ENCODE measurements at regions not wholly inside any gene's neighbourhood (a gene's known extent, or its start where the extent isn't known, plus 50 kb on each side); places are given as distances from the start of the nearest gene placed in this dataset.

DNA sequence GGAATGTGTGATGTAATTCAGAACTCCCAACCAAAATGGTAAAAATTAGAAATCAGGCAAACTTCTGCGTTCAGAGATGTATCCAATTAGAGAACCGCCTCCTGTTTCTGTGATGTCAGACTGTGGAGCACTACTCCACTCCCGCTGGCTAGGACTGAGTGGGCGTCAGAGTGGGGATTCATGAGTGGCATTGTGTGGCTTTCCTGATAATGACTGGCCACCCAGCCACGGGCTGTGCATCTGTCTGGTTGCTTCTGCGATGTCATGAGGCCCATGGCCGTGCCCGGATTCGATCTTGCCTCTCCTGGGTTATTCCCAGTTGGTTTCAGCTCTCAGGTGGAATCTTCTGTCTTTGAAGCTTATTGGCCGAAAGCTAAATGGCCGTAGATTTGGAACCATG lies 87.1 kb upstream of the KCNA1 start:
- Histone ChIP-seq H3K27me3 (ENCODE audit: control insufficient read depth in 1 of 2, insufficient read depth in 1 of 2, low read length in 2 of 2) (peaks cover 6 to 11% of the 10 kb centered on the region in 2 experiments), H2AFZ (ENCODE audit: low read depth, low read length) (no peak overlapping the region)
- DNase-seq = no peak

DNA sequence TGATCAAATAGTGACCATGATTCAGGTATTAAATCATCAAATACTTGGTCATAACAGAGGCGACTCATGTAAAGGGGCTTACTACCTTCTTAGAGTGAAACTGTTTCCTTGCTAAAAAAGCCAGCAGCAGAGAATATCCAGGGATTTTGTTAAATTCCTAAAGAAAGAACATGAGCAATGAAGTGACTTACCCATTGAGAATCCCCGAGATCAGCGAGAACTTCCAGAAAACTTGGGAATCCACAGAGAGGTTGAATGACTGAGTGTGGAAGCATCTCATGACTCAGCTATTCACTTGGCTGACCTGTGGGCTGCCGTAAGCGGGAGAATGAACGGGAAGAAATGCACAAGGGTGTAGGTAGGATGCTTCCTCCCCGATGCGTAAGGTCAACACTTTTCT lies 85.3 kb upstream of the KCNA1 start:
- Histone ChIP-seq H2BK120ac (ENCODE audit: low read depth, low read length) (no peak overlapping the region), H4K91ac (ENCODE audit: low read length) (no peak overlapping the region), H3K23ac (ENCODE audit: low read length in 2 of 2) (no peak overlapping the region), H2BK15ac (ENCODE audit: low read depth, poor library complexity, severe bottlenecking) (no peak overlapping the region), H3K4me1 (ENCODE audit: control insufficient read depth, insufficient read depth, low read depth, low read length) (no peaks in the 10 kb centered on the region), H2BK12ac (ENCODE audit: low read length in 2 of 2) (no peak overlapping the region), H3K9ac (ENCODE audit: low read length) (peak overlapping the region; percentile 45), H3K18ac (ENCODE audit: low read depth in 1 of 2, low read length in 2 of 2) (no peak overlapping the region), H2AK5ac (ENCODE audit: low read length, severe bottlenecking) (no peak overlapping the region), H3K4me2 (ENCODE audit: low read length, poor library complexity, severe bottlenecking) (no peak overlapping the region), H2AFZ (ENCODE audit: low read depth, low read length) (no peak overlapping the region), H4K8ac (ENCODE audit: low read length) (no peak overlapping the region), H3K36me3 (ENCODE audit: control insufficient read depth in 1 of 2, insufficient read depth in 2 of 2, low read depth in 1 of 2, low read length in 2 of 2) (no peaks in the 10 kb centered on the region), H3K9me3 (ENCODE audit: control insufficient read depth, low read length) (no peaks in the 10 kb centered on the region), H3K79me1 (replicated peaks; ENCODE audit: low read length, poor library complexity, severe bottlenecking) (no peaks in the 10 kb centered on the region), H3K27ac (ENCODE audit: low read length, poor library complexity, severe bottlenecking) (no peak overlapping the region), H3K4me3 (ENCODE audit: insufficient read depth in 1 of 2, low read depth in 1 of 2, low read length in 2 of 2) (no peak overlapping the region), H3K4ac (ENCODE audit: low read depth in 1 of 2, low read length in 2 of 2) (no peak overlapping the region), H3K14ac (ENCODE audit: low read length in 2 of 2) (no peak overlapping the region), H3K27me3 (ENCODE audit: control insufficient read depth in 1 of 2, insufficient read depth in 1 of 2, low read length in 2 of 2) (peaks cover 4 to 6% of the 10 kb centered on the region in 2 experiments), H2BK5ac (ENCODE audit: low read depth, low read length, poor library complexity, severe bottlenecking) (no peak overlapping the region)
- 3% methylated on average over 3 of the region's 8 CpGs for WGBS
- peak; percentile 1 for DNase-seq

More for the DNA sequence above, 87.1 kb upstream of the KCNA1 start:
- H4K8ac ChIP-seq (ENCODE audit: low read length) = no peak overlapping the region
- no peak overlapping the region for H3K4me2 ChIP-seq (ENCODE audit: low read length, poor library complexity, severe bottlenecking)
- no peaks in the 10 kb centered on the region for H3K9me3 ChIP-seq (ENCODE audit: control insufficient read depth, low read length)
- H3K27ac ChIP-seq (ENCODE audit: low read length, poor library complexity, severe bottlenecking) = no peak overlapping the region
- no peak overlapping the region for H3K4ac ChIP-seq (ENCODE audit: low read depth in 1 of 2, low read length in 2 of 2)
- H3K36me3 ChIP-seq (ENCODE audit: control insufficient read depth in 1 of 2, insufficient read depth in 2 of 2, low read depth in 1 of 2, low read length in 2 of 2) = no peaks in the 10 kb centered on the region
- no peak overlapping the region for H2AK5ac ChIP-seq (ENCODE audit: low read length, severe bottlenecking)
- H3K79me1 ChIP-seq (replicated peaks; ENCODE audit: low read length, poor library complexity, severe bottlenecking) = no peaks in the 10 kb centered on the region
- WGBS = 90% methylated on average over 11 of the region's 11 CpGs
- no peak overlapping the region for H2BK12ac ChIP-seq (ENCODE audit: low read length in 2 of 2)
- H3K18ac ChIP-seq (ENCODE audit: low read depth in 1 of 2, low read length in 2 of 2) = no peak overlapping the region
- H3K9ac ChIP-seq (ENCODE audit: low read length) = no peak overlapping the region
- H3K14ac ChIP-seq (ENCODE audit: low read length in 2 of 2) = no peak overlapping the region
- H3K4me1 ChIP-seq (ENCODE audit: control insufficient read depth, insufficient read depth, low read depth, low read length) = no peaks in the 10 kb centered on the region
- no peak overlapping the region for H2BK15ac ChIP-seq (ENCODE audit: low read depth, poor library complexity, severe bottlenecking)
- H2BK120ac ChIP-seq (ENCODE audit: low read depth, low read length) = no peak overlapping the region
- H4K91ac ChIP-seq (ENCODE audit: low read length) = no peak overlapping the region
- no peak overlapping the region for H3K4me3 ChIP-seq (ENCODE audit: insufficient read depth in 1 of 2, low read depth in 1 of 2, low read length in 2 of 2)
- no peak overlapping the region for H3K23ac ChIP-seq (ENCODE audit: low read length in 2 of 2)
- H2BK5ac ChIP-seq (ENCODE audit: low read depth, low read length, poor library complexity, severe bottlenecking) = no peak overlapping the region

DNA sequence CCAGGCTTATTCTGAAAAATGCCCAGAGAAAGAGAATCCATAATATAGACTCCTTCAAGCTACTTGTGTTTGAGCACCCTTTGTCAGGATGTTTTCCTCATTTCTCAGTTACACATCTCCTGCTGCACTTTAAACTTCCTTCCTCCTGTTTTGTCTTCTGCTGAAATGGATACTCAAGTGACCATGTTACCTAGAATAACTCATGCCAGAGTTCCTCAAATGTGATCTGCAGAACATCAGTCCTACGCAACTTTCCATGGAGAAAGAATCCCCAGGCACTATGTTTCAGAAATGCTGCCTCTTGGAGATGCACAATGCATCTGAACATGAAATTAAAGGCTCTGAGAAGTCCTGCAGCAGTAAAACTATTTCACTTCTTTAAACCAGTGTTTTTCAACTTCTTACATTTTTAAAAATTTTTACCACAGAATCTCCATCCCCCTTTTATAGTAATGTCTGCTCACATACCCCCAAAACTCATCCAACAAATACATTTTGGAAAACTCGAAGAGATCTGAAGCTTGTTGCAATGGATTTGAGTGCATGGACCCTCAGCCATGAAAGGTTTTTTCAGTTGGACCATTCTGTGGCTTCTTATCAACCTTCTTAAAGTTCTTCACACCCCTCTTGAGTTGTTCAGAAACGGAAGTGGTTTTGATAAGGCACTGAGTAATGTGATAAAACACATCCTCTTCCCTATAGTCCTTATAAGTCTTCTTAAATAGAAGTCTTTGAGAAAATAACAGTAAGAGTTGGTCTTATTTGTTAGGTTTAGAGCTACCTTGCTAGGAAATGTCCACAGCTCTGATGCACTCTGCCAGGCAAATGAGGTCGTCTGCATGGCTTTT lies 84.5 kb upstream of the KCNA1 start:
- Histone ChIP-seq H3K14ac (ENCODE audit: low read length in 2 of 2) (no peak overlapping the region), H4K8ac (ENCODE audit: low read length) (no peak overlapping the region), H2AK5ac (ENCODE audit: low read length, severe bottlenecking) (no peak overlapping the region), H2BK120ac (ENCODE audit: low read depth, low read length) (no peak overlapping the region), H3K4me1 (ENCODE audit: control insufficient read depth, insufficient read depth, low read depth, low read length) (no peaks in the 10 kb centered on the region), H3K4me2 (ENCODE audit: low read length, poor library complexity, severe bottlenecking) (no peak overlapping the region), H4K91ac (ENCODE audit: low read length) (no peak overlapping the region), H3K4ac (ENCODE audit: low read depth in 1 of 2, low read length in 2 of 2) (no peak overlapping the region), H3K4me3 (ENCODE audit: insufficient read depth in 1 of 2, low read depth in 1 of 2, low read length in 2 of 2) (no peak overlapping the region), H2AFZ (ENCODE audit: low read depth, low read length) (no peak overlapping the region), H3K79me1 (replicated peaks; ENCODE audit: low read length, poor library complexity, severe bottlenecking) (no peaks in the 10 kb centered on the region), H3K9ac (ENCODE audit: low read length) (no peak overlapping the region), H3K27ac (ENCODE audit: low read length, poor library complexity, severe bottlenecking) (no peak overlapping the region), H2BK15ac (ENCODE audit: low read depth, poor library complexity, severe bottlenecking) (no peak overlapping the region), H3K36me3 (ENCODE audit: control insufficient read depth in 1 of 2, insufficient read depth in 2 of 2, low read depth in 1 of 2, low read length in 2 of 2) (no peaks in the 10 kb centered on the region), H3K18ac (ENCODE audit: low read depth in 1 of 2, low read length in 2 of 2) (no peak overlapping the region), H3K9me3 (ENCODE audit: control insufficient read depth, low read length) (no peaks in the 10 kb centered on the region), H2BK5ac (ENCODE audit: low read depth, low read length, poor library complexity, severe bottlenecking) (no peak overlapping the region), H3K27me3 (ENCODE audit: control insufficient read depth in 1 of 2, insufficient read depth in 1 of 2, low read length in 2 of 2) (peaks cover 4 to 6% of the 10 kb centered on the region in 2 experiments), H3K23ac (ENCODE audit: low read length in 2 of 2) (no peak overlapping the region), H2BK12ac (ENCODE audit: low read length in 2 of 2) (no peak overlapping the region)
- 83% methylated on average over 3 of the region's 4 CpGs for WGBS
- DNase-seq = no peak

DNA sequence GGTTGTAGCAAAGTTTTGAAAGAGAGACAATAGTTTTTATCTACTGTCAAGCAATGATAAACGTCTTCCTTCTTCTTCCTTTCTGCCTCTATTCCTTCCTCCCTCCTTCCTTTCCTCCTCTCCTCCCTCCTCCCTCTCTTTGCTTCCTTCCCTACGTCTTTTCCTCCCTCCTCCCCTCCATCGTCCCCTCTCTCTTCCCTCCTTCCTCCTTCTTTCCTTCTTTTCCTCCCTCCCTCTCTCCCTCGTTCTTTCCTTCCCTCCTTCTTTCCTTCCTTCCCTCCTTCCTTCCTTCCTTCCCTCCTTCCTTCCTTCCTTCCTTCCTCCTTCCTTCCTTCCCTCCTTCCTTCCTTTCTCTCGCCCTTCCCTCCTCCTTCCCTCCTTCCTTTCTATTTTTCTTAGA lies 82.8 kb upstream of the KCNA1 start:
- Histone ChIP-seq H3K23ac (ENCODE audit: low read length in 2 of 2) (no peak overlapping the region), H3K4me3 (ENCODE audit: insufficient read depth in 1 of 2, low read depth in 1 of 2, low read length in 2 of 2) (no peak overlapping the region), H4K91ac (ENCODE audit: low read length) (no peak overlapping the region), H3K36me3 (ENCODE audit: control insufficient read depth in 1 of 2, insufficient read depth in 2 of 2, low read depth in 1 of 2, low read length in 2 of 2) (no peaks in the 10 kb centered on the region), H3K27ac (ENCODE audit: low read length, poor library complexity, severe bottlenecking) (no peak overlapping the region), H2BK12ac (ENCODE audit: low read length in 2 of 2) (no peak overlapping the region), H3K4me2 (ENCODE audit: low read length, poor library complexity, severe bottlenecking) (no peak overlapping the region), H2BK5ac (ENCODE audit: low read depth, low read length, poor library complexity, severe bottlenecking) (no peak overlapping the region), H3K9ac (ENCODE audit: low read length) (no peak overlapping the region), H3K4ac (ENCODE audit: low read depth in 1 of 2, low read length in 2 of 2) (no peak overlapping the region), H3K79me1 (replicated peaks; ENCODE audit: low read length, poor library complexity, severe bottlenecking) (no peaks in the 10 kb centered on the region), H3K18ac (ENCODE audit: low read depth in 1 of 2, low read length in 2 of 2) (no peak overlapping the region), H2AFZ (ENCODE audit: low read depth, low read length) (no peak overlapping the region), H3K9me3 (ENCODE audit: control insufficient read depth, low read length) (no peaks in the 10 kb centered on the region), H4K8ac (ENCODE audit: low read length) (no peak overlapping the region), H3K4me1 (ENCODE audit: control insufficient read depth, insufficient read depth, low read depth, low read length) (no peaks in the 10 kb centered on the region), H2BK15ac (ENCODE audit: low read depth, poor library complexity, severe bottlenecking) (no peak overlapping the region), H3K14ac (ENCODE audit: low read length in 2 of 2) (no peak overlapping the region), H3K27me3 (ENCODE audit: control insufficient read depth in 1 of 2, insufficient read depth in 1 of 2, low read length in 2 of 2) (peaks cover 0 to 8% of the 10 kb centered on the region in 2 experiments), H2AK5ac (ENCODE audit: low read length, severe bottlenecking) (no peak overlapping the region), H2BK120ac (ENCODE audit: low read depth, low read length) (no peak overlapping the region)
- no peak for DNase-seq
- 80% methylated on average over 5 of the region's 5 CpGs for WGBS

All from mesenchymal stem cell (in vitro differentiated cells and primary cell).